Endodermal cell (in vitro differentiated cells): ENCODE measurements at regions not wholly inside any gene's neighbourhood (a gene's known extent, or its start where the extent isn't known, plus 50 kb on each side); places are given as distances from the start of the nearest gene placed in this dataset.

ENCODE experiments used
- DNase-seq: peaks from one replicate; pipeline ENCODE4 v3.0.0-alpha.2; 2017
- H3K27ac ChIP-seq: 2 replicates; pipeline ENCODE4 v1.5.1; 2013; ENCODE audit warnings: mild to moderate bottlenecking, low read depth, low read length, moderate library complexity
- H3K27me3 ChIP-seq: 2 replicates; pipeline ENCODE4 v1.6.1; 2013; ENCODE audit warnings: mild to moderate bottlenecking, low read length, moderate library complexity; ENCODE audit not compliant: insufficient read depth, control insufficient read depth, poor library complexity, severe bottlenecking
- H3K36me3 ChIP-seq: 2 replicates; pipeline ENCODE4 v1.7.0; 2013; ENCODE audit warnings: mild to moderate bottlenecking, low read length, moderate library complexity; ENCODE audit not compliant: control insufficient read depth, insufficient read depth
- H3K4me1 ChIP-seq: one replicate; pipeline ENCODE4 v1.7.0; 2013; ENCODE audit warnings: low read length; ENCODE audit not compliant: control insufficient read depth, insufficient read depth
- H3K4me3 ChIP-seq: 2 replicates; pipeline ENCODE4 v1.5.1; 2013; ENCODE audit warnings: mild to moderate bottlenecking, low read length, moderate library complexity
- H3K9ac ChIP-seq: 2 replicates; pipeline ENCODE4 v1.6.1; 2013; ENCODE audit warnings: mild to moderate bottlenecking, low read length, moderate library complexity; ENCODE audit not compliant: poor library complexity, severe bottlenecking; ENCODE audit errors: extremely low read depth
- H3K9me3 ChIP-seq: 2 replicates; pipeline ENCODE4 v1.6.1; 2013; ENCODE audit warnings: mild to moderate bottlenecking, low read length, moderate library complexity; ENCODE audit not compliant: control insufficient read depth
- H3K27ac Mint-ChIP-seq: 2 replicates; pipeline ENCODE4 v1.8.0; 2020; ENCODE audit warnings: mixed read lengths
- H3K27me3 Mint-ChIP-seq: 2 replicates; pipeline ENCODE4 v1.8.0; 2021; ENCODE audit warnings: mild to moderate bottlenecking, mixed read lengths; ENCODE audit not compliant: insufficient read depth
- H3K36me3 Mint-ChIP-seq: 2 replicates; pipeline ENCODE4 v1.8.0; 2020; ENCODE audit warnings: low read depth, mixed read lengths
- H3K4me1 Mint-ChIP-seq: 2 replicates; pipeline ENCODE4 v1.8.0; 2020; ENCODE audit warnings: mixed read lengths
- H3K4me3 Mint-ChIP-seq: 2 replicates; pipeline ENCODE4 v1.8.0; 2020; ENCODE audit warnings: mild to moderate bottlenecking, moderate library complexity, mixed read lengths
- H3K9me3 Mint-ChIP-seq: 2 replicates; pipeline ENCODE4 v1.8.0; 2020; ENCODE audit warnings: mild to moderate bottlenecking, mixed read lengths
- CTCF ChIP-seq: fragments of 200-600 bp; sonication (generic); conservative IDR thresholded peaks from 2 replicates; pipeline ENCODE4 v1.5.0; 2021; ENCODE audit warnings: antibody characterized with exemption, mild to moderate bottlenecking
- WGBS, 2 experiments: methylation state at CpG; one replicate each; pipeline versions ENCODE4 v1.1.5 to v1.1.7; 2013; ENCODE audit warnings: missing lambda C conversion rate in 2 of 2, mixed read lengths in 1 of 2; ENCODE audit not compliant: insufficient coverage in 1 of 2, insufficient read length in 1 of 2; 5-methylcytosine and 5-hydroxymethylcytosine counted together

- DNase-seq = no peak
- Mint-ChIP-seq H3K4me3 (no peak overlapping the region), H3K27ac (no peak overlapping the region), H3K27me3 (no peaks in the 10 kb centered on the region), H3K9me3 (peaks cover 12% of the 10 kb centered on the region), H3K4me1 (peaks cover 18% of the 10 kb centered on the region), H3K36me3 (no peaks in the 10 kb centered on the region)
- TF ChIP-seq CTCF = no peak
- no peak overlapping the region for H3K9ac ChIP-seq
- H3K36me3 ChIP-seq = no peaks in the 10 kb centered on the region
- no peaks in the 10 kb centered on the region for H3K27me3 ChIP-seq
- H3K9me3 ChIP-seq = no peaks in the 10 kb centered on the region
- no peaks in the 10 kb centered on the region for H3K4me1 ChIP-seq
- no peak overlapping the region for H3K4me3 ChIP-seq
- H3K27ac ChIP-seq = no peak overlapping the region
These were observed 193.8 kb upstream of the PRSS16 start for GRCh38 chr6:27053738-27054137.

GRCh38 chr6:27056615-27057014 is 190.9 kb upstream of the PRSS16 start:
- WGBS, 2 experiments = 92% methylated on average over 1 of the region's 1 CpG; no CpG with 5 or more reads in 1 of the 2 experiments
- H3K4me3 Mint-ChIP-seq = no peak overlapping the region
- Histone ChIP-seq H3K9me3 (no peaks in the 10 kb centered on the region), H3K36me3 (no peaks in the 10 kb centered on the region), H3K4me1 (no peaks in the 10 kb centered on the region), H3K4me3 (no peak overlapping the region), H3K27ac (no peak overlapping the region), H3K9ac (no peak overlapping the region), H3K27me3 (no peaks in the 10 kb centered on the region)
- DNase-seq = no peak
- no peak for TF ChIP-seq CTCF
- H3K9me3 Mint-ChIP-seq = no peaks in the 10 kb centered on the region
- no peaks in the 10 kb centered on the region for H3K36me3 Mint-ChIP-seq
- H3K27ac Mint-ChIP-seq = no peak overlapping the region
- no peaks in the 10 kb centered on the region for H3K27me3 Mint-ChIP-seq
- H3K4me1 Mint-ChIP-seq = peaks cover 13% of the 10 kb centered on the region

- H3K9me3 ChIP-seq = no peaks in the 10 kb centered on the region
- Mint-ChIP-seq H3K4me3 (no peak overlapping the region), H3K9me3 (no peaks in the 10 kb centered on the region), H3K36me3 (no peaks in the 10 kb centered on the region), H3K27ac (no peak overlapping the region), H3K4me1 (peaks cover 9% of the 10 kb centered on the region), H3K27me3 (no peaks in the 10 kb centered on the region)
- no peaks in the 10 kb centered on the region for H3K27me3 ChIP-seq
- 86 to 93% methylated on average over 4 to 10 of the region's 10 CpGs for WGBS, 2 experiments
- no peaks in the 10 kb centered on the region for H3K36me3 ChIP-seq
- TF ChIP-seq CTCF = no peak
- DNase-seq = no peak
- no peak overlapping the region for H3K9ac ChIP-seq
- H3K27ac ChIP-seq = no peak overlapping the region
- H3K4me1 ChIP-seq = no peaks in the 10 kb centered on the region
- no peak overlapping the region for H3K4me3 ChIP-seq
These were observed 187.7 kb upstream of the PRSS16 start for GRCh38 chr6:27059621-27060425.
